Endodermal cell (in vitro differentiated cells): ENCODE measurements at regions not wholly inside any gene's neighbourhood (a gene's known extent, or its start where the extent isn't known, plus 50 kb on each side); places are given as distances from the start of the nearest gene placed in this dataset.

Source experiments
- DNase-seq: peaks from one replicate; pipeline ENCODE4 v3.0.0-alpha.2; 2017
- H3K27ac ChIP-seq: 2 replicates; pipeline ENCODE4 v1.5.1; 2013; ENCODE audit warnings: mild to moderate bottlenecking, low read depth, low read length, moderate library complexity
- H3K27me3 ChIP-seq: 2 replicates; pipeline ENCODE4 v1.6.1; 2013; ENCODE audit warnings: mild to moderate bottlenecking, low read length, moderate library complexity; ENCODE audit not compliant: insufficient read depth, control insufficient read depth, poor library complexity, severe bottlenecking
- H3K36me3 ChIP-seq: 2 replicates; pipeline ENCODE4 v1.7.0; 2013; ENCODE audit warnings: mild to moderate bottlenecking, low read length, moderate library complexity; ENCODE audit not compliant: control insufficient read depth, insufficient read depth
- H3K4me1 ChIP-seq: one replicate; pipeline ENCODE4 v1.7.0; 2013; ENCODE audit warnings: low read length; ENCODE audit not compliant: control insufficient read depth, insufficient read depth
- H3K4me3 ChIP-seq: 2 replicates; pipeline ENCODE4 v1.5.1; 2013; ENCODE audit warnings: mild to moderate bottlenecking, low read length, moderate library complexity
- H3K9ac ChIP-seq: 2 replicates; pipeline ENCODE4 v1.6.1; 2013; ENCODE audit warnings: mild to moderate bottlenecking, low read length, moderate library complexity; ENCODE audit not compliant: poor library complexity, severe bottlenecking; ENCODE audit errors: extremely low read depth
- H3K9me3 ChIP-seq: 2 replicates; pipeline ENCODE4 v1.6.1; 2013; ENCODE audit warnings: mild to moderate bottlenecking, low read length, moderate library complexity; ENCODE audit not compliant: control insufficient read depth
- H3K27ac Mint-ChIP-seq: 2 replicates; pipeline ENCODE4 v1.8.0; 2020; ENCODE audit warnings: mixed read lengths
- H3K27me3 Mint-ChIP-seq: 2 replicates; pipeline ENCODE4 v1.8.0; 2021; ENCODE audit warnings: mild to moderate bottlenecking, mixed read lengths; ENCODE audit not compliant: insufficient read depth
- H3K36me3 Mint-ChIP-seq: 2 replicates; pipeline ENCODE4 v1.8.0; 2020; ENCODE audit warnings: low read depth, mixed read lengths
- H3K4me1 Mint-ChIP-seq: 2 replicates; pipeline ENCODE4 v1.8.0; 2020; ENCODE audit warnings: mixed read lengths
- H3K4me3 Mint-ChIP-seq: 2 replicates; pipeline ENCODE4 v1.8.0; 2020; ENCODE audit warnings: mild to moderate bottlenecking, moderate library complexity, mixed read lengths
- H3K9me3 Mint-ChIP-seq: 2 replicates; pipeline ENCODE4 v1.8.0; 2020; ENCODE audit warnings: mild to moderate bottlenecking, mixed read lengths
- CTCF ChIP-seq: fragments of 200-600 bp; sonication (generic); conservative IDR thresholded peaks from 2 replicates; pipeline ENCODE4 v1.5.0; 2021; ENCODE audit warnings: antibody characterized with exemption, mild to moderate bottlenecking
- WGBS, 2 experiments: methylation state at CpG; one replicate each; pipeline versions ENCODE4 v1.1.5 to v1.1.7; 2013; ENCODE audit warnings: missing lambda C conversion rate in 2 of 2, mixed read lengths in 1 of 2; ENCODE audit not compliant: insufficient coverage in 1 of 2, insufficient read length in 1 of 2; 5-methylcytosine and 5-hydroxymethylcytosine counted together

DNA sequence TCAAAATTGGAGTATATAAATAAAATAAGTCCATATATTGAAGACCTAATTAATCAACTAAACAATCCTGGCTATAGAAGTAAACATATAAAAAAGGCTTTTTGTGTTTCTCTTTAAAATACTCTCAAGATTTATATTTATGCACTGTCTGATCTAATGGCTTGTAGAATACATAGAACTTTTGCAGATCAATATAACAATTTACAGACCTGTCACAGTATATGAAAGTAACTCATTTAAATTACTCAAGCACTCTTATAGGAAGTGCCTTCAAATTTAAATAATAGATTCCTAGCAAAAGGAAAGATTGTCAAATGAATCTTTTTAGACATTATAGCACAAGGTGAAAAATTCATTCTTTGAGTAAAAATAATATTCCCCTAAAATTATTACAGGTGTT, 615.8 kb upstream of the RGS18 start:
- Mint-ChIP-seq H3K27ac (no peak overlapping the region), H3K36me3 (no peaks in the 10 kb centered on the region), H3K4me1 (no peaks in the 10 kb centered on the region), H3K4me3 (no peak overlapping the region), H3K9me3 (peaks cover 6% of the 10 kb centered on the region), H3K27me3 (no peaks in the 10 kb centered on the region)
- Histone ChIP-seq H3K27me3 (no peaks in the 10 kb centered on the region), H3K9ac (no peak overlapping the region), H3K4me3 (no peak overlapping the region), H3K36me3 (no peaks in the 10 kb centered on the region), H3K4me1 (no peaks in the 10 kb centered on the region), H3K27ac (no peak overlapping the region), H3K9me3 (peaks cover 8% of the 10 kb centered on the region)
- DNase-seq, result no peak
- no peak for TF ChIP-seq CTCF

- H3K36me3 Mint-ChIP-seq, result no peaks in the 10 kb centered on the region
- H3K27ac Mint-ChIP-seq, result no peak overlapping the region
- no peak for TF ChIP-seq CTCF
These were observed 611.5 kb upstream of the RGS18 start for GRCh38 chr1:191546803-191547202.

DNA sequence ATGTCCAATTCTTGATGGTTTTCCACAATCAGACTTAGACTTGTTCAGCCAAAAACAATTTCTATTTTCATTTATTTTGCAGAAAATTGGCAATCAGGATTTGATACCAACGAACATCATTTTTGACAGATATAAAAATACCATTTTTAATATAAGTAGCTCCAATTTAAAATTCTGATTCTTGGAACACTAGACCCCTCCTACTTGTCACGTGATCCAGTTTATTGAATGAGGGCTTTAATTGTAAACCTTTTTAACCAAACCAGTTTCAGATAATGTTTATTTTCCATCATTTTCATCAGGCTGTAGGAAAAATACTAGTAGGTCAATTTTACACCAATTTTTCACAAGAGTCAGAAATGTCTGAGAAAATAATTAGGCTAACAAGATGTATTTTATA, 607.2 kb upstream of the RGS18 start:
- H3K27ac ChIP-seq, result no peak overlapping the region
- 92% methylated on average over 2 of the region's 2 CpGs; no CpG with 5 or more reads in 1 of the 2 experiments for WGBS, 2 experiments
- no peaks in the 10 kb centered on the region for H3K9me3 Mint-ChIP-seq

More at GRCh38 chr1:191546803-191547202, 611.5 kb upstream of the RGS18 start:
- H3K9me3 ChIP-seq, result no peaks in the 10 kb centered on the region
- H3K36me3 ChIP-seq, result no peaks in the 10 kb centered on the region
- Mint-ChIP-seq H3K27me3 (no peaks in the 10 kb centered on the region), H3K4me3 (no peak overlapping the region), H3K9me3 (no peaks in the 10 kb centered on the region), H3K4me1 (no peaks in the 10 kb centered on the region)
- DNase-seq, result no peak
- H3K27me3 ChIP-seq, result no peaks in the 10 kb centered on the region
- no peaks in the 10 kb centered on the region for H3K4me1 ChIP-seq
- 100% methylated on average over 1 of the region's 1 CpG; no CpG with 5 or more reads in 1 of the 2 experiments for WGBS, 2 experiments
- no peak overlapping the region for H3K9ac ChIP-seq
- H3K27ac ChIP-seq, result no peak overlapping the region
- no peak overlapping the region for H3K4me3 ChIP-seq

More for the DNA sequence above, 607.2 kb upstream of the RGS18 start:
- no peak for TF ChIP-seq CTCF
- Mint-ChIP-seq H3K4me1 (peaks cover under 1% of the 10 kb centered on the region), H3K4me3 (no peak overlapping the region), H3K27ac (no peak overlapping the region), H3K36me3 (no peaks in the 10 kb centered on the region), H3K27me3 (no peaks in the 10 kb centered on the region)
- DNase-seq, result no peak
- no peak overlapping the region for H3K9ac ChIP-seq
- H3K27me3 ChIP-seq, result no peaks in the 10 kb centered on the region
- no peak overlapping the region for H3K4me3 ChIP-seq
- H3K9me3 ChIP-seq, result no peaks in the 10 kb centered on the region
- H3K36me3 ChIP-seq, result no peaks in the 10 kb centered on the region
- no peaks in the 10 kb centered on the region for H3K4me1 ChIP-seq
